ENCODE measurements at regions not wholly inside any gene's neighbourhood (a gene's known extent, or its start where the extent isn't known, plus 50 kb on each side); places are given as distances from the start of the nearest gene placed in this dataset.

DNA sequence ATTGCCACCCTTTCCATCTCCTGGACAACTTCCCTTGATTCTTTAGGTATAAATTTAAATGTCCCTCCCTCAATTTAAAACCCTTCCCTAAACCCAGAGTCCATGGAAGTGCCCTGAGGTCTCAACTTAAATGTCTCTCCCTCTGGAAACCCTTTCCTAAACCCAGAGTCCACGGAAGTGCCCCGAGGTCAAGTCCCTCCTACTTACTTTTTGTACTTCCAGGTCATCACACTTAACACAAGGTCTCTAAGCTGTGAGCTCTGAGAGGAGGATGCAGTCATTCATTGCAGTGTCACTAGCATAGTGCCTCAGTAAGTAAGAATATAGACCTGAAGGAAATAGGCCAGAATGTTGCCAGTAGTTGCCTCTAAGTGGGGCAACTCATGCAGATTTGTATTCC lies 78.2 kb upstream of the BNC1 start:
- TF ChIP-seq CTCF (IDR thresholded peaks at IDR 0.05; ENCODE audit: insufficient read depth, low read depth, low read length, missing control alignments) = no peak

DNA sequence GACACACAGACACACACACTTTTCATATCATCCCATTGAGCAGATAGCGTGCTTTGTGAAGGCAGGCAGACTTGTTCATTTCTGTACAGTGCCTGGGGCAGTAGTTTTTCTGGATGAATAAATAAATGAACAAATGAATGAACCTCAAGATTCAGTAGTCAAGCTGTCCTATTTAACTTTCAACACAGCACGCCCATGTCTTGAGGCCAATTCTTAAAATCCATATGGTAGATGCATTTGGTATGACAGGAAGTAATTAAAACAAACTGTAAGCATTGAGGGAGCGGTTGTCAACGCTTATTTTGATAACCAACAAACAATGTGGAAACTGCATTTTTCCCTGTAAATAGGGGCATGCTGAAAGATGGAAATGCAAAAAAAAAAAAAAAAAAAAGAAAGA lies 80.0 kb upstream of the BNC1 start:
- no peak for DNase-seq (ENCODE audit: low read depth)
- no peak for TF ChIP-seq CTCF (IDR thresholded peaks at IDR 0.05; ENCODE audit: insufficient read depth, low read depth, low read length, missing control alignments)
- no peak overlapping the region for H3K4me3 ChIP-seq (ENCODE audit: low read depth, low read length)

More for the DNA sequence above, 78.2 kb upstream of the BNC1 start:
- no peak overlapping the region for H3K4me3 ChIP-seq (ENCODE audit: low read depth, low read length)
- no peak for DNase-seq (ENCODE audit: low read depth)

DNA sequence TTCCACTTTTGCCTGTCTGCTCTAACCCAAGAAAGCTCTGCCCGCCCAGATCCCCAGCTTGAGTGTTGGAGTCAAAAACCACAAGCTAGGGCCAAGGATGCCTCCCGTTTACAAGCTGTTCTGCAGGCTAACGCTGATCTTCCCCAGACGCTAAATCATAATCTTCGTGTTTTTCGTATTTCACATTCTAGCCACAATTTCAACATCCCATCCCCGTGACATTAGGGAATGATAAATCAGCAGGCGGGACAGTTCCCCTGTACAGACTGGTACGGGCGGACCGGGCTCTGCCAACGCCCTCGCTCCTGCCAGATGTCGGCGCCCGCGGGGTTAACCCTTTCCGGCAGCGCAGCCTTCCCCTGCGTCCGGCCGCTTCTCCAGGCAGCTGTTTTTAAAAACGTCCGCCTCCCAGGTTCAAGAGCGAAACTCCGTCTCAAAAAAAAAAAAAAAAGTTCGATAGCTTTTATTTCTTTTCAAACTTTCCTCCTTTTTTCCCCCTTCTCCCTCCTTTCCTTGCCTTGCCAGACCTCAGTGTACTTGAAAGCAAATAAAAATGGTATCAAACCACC lies 81.0 kb upstream of the BNC1 start:
- TF ChIP-seq CTCF (IDR thresholded peaks at IDR 0.05; ENCODE audit: insufficient read depth, low read depth, low read length, missing control alignments) = no peak
- H3K4me3 ChIP-seq (ENCODE audit: low read depth, low read length) = no peak overlapping the region
- no peak for DNase-seq (ENCODE audit: low read depth)

DNA sequence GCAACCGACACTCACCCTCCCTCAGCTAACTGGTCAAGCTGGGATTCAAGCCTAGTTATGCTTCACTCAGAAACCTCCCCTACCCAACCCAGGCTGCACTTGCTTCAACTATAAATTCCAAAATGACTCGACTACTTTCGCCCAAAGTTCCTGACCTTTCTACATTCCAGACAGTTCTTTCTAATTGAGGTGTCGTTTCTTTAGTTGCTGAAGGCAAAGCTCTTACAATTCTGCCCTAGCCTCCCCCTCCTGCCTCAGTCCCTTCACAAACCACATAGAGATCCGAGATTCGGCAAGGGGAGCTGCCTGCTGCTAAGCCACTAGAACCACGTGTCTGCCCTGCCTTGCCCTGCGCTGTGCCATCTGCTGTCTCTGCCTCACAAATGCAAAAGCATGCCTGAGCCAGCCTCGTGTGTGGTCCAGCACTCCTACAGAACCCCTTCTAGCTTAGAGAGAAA lies 74.7 kb upstream of the SH3GL3 start:
- no peak overlapping the region for H3K4me3 ChIP-seq (ENCODE audit: low read depth, low read length)
- DNase-seq (ENCODE audit: low read depth) = peak; percentile 15
- no peak for TF ChIP-seq CTCF (IDR thresholded peaks at IDR 0.05; ENCODE audit: insufficient read depth, low read depth, low read length, missing control alignments)

DNA sequence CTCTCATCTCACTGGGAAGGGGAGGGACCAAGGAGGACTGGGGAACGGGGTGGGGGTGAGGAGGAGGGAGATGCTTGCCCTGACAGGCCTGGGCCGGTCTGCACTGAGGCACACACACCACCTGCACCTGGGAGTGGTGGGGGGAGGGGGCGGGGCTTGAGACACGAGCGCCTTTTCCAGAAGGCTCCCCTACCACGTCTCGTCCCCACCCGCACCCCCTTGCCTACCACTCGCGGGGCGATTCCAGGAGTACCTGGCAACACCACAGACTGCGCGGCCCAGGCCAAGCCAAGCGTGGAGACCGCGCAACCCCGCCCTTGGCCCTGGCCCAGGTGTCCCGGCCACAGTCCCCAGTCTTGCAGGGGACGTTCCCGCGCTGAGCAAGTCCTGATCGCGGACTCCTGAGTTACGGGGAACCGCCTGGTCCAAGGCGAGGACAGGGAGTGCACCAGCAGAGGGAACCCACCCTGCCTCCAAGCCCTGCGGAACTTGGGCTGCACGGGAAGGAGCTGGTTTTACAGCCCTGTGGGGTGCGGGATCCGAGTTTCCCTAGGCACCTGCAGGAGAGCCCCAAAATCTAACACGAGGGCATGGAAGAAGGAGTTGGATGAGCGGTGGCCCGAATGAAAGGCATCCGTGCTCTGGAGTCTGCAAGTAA lies 68.1 kb upstream of the SH3GL3 start:
- no peak overlapping the region for H3K4me3 ChIP-seq (ENCODE audit: low read depth, low read length)
- no peak for DNase-seq (ENCODE audit: low read depth)
- TF ChIP-seq CTCF (IDR thresholded peaks at IDR 0.05; ENCODE audit: insufficient read depth, low read depth, low read length, missing control alignments) = no peak

GRCh38 chr15:83379579-83379959 lies 67.6 kb upstream of the SH3GL3 start:
- no peak for TF ChIP-seq CTCF (IDR thresholded peaks at IDR 0.05; ENCODE audit: insufficient read depth, low read depth, low read length, missing control alignments)
- H3K4me3 ChIP-seq (ENCODE audit: low read depth, low read length) = no peak overlapping the region
- no peak for DNase-seq (ENCODE audit: low read depth)

DNA sequence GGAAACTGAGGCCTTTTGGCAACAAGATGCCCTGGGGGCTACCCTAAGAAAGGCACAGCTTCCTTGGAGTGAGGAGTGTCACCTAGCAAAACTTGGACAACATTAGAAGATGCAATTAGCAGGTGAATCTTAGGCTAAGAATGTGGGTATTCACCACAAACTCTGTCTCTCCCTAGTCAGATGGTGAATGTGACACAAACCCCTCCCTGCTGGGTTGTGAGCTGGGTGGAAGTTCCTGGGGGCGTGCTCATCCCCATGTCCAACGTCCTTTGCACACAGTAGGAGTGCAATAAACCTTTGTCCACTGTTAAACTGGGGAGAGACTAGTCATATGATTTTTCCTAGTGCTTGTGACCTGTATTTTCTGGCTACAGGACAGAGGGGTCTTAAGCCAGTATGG lies 67.1 kb upstream of the SH3GL3 start:
- no peak overlapping the region for H3K4me3 ChIP-seq (ENCODE audit: low read depth, low read length)
- no peak for DNase-seq (ENCODE audit: low read depth)
- no peak for TF ChIP-seq CTCF (IDR thresholded peaks at IDR 0.05; ENCODE audit: insufficient read depth, low read depth, low read length, missing control alignments)

Data from GM12865 (cell line).